ENCODE measurements at regions not wholly inside any gene's neighbourhood (a gene's known extent, or its start where the extent isn't known, plus 50 kb on each side); places are given as distances from the start of the nearest gene placed in this dataset.

DNA sequence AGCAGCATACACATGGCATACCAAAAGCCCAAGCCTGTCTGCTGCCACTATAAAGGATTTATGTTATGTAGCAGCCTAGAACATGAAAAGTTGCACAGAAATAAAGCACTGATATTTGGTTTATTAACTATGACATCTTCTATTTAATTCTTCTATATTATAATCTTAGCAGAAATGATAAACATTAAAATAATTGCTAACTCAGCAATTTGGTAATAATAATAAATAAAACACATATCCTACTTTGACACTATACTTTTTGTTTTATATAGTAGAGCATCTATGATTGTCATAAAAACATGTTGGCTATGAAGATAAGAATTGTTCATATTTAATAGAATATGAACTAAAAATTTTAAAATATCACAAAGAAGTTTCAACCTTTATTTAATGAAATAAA, 1733.3 kb upstream of the IGFBP7 start:
- no peaks in the 10 kb centered on the region for H3K36me3 ChIP-seq (ENCODE audit: control insufficient read depth, insufficient read depth, low read length)
- CTCF ChIA-PET = no interaction called here
- POLR2A ChIA-PET = no interaction called here
- no peaks in the 10 kb centered on the region for H3K4me1 ChIP-seq (ENCODE audit: control insufficient read depth, insufficient read depth, low read length)
- no TSS peak for BruUV-seq (replicated peaks)
- H3K4me3 ChIP-seq (ENCODE audit: low read depth in 2 of 2, low read length in 2 of 2) = no peak overlapping the region
- in situ Hi-C loops (cut with HindIII; ENCODE audit: low pct_unique_long_range_greater_than_20kb, low sequenced_read_pairs) (no loop called here), intact Hi-C loops (cut with micrococcal nuclease; ENCODE audit: unreplicated experiment) (no loop called here)
- DNase-seq (ENCODE audit: low read depth, low spot score) (no peak), ATAC-seq (no peak)
- H3K27ac ChIP-seq (ENCODE audit: low read length) = no peak overlapping the region
- no peaks in the 10 kb centered on the region for H3K9me3 ChIP-seq (ENCODE audit: control insufficient read depth, insufficient read depth, low read depth, low read length)
- no peaks in the 10 kb centered on the region for H3K27me3 ChIP-seq (ENCODE audit: control insufficient read depth, insufficient read depth, low read length)
- TF ChIP-seq, protein P1, sequence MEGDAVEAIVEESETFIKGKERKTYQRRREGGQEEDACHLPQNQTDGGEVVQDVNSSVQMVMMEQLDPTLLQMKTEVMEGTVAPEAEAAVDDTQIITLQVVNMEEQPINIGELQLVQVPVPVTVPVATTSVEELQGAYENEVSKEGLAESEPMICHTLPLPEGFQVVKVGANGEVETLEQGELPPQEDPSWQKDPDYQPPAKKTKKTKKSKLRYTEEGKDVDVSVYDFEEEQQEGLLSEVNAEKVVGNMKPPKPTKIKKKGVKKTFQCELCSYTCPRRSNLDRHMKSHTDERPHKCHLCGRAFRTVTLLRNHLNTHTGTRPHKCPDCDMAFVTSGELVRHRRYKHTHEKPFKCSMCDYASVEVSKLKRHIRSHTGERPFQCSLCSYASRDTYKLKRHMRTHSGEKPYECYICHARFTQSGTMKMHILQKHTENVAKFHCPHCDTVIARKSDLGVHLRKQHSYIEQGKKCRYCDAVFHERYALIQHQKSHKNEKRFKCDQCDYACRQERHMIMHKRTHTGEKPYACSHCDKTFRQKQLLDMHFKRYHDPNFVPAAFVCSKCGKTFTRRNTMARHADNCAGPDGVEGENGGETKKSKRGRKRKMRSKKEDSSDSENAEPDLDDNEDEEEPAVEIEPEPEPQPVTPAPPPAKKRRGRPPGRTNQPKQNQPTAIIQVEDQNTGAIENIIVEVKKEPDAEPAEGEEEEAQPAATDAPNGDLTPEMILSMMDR (IDR thresholded peaks at IDR 0.05) = no peak
- TF ChIP-seq, protein P2, sequence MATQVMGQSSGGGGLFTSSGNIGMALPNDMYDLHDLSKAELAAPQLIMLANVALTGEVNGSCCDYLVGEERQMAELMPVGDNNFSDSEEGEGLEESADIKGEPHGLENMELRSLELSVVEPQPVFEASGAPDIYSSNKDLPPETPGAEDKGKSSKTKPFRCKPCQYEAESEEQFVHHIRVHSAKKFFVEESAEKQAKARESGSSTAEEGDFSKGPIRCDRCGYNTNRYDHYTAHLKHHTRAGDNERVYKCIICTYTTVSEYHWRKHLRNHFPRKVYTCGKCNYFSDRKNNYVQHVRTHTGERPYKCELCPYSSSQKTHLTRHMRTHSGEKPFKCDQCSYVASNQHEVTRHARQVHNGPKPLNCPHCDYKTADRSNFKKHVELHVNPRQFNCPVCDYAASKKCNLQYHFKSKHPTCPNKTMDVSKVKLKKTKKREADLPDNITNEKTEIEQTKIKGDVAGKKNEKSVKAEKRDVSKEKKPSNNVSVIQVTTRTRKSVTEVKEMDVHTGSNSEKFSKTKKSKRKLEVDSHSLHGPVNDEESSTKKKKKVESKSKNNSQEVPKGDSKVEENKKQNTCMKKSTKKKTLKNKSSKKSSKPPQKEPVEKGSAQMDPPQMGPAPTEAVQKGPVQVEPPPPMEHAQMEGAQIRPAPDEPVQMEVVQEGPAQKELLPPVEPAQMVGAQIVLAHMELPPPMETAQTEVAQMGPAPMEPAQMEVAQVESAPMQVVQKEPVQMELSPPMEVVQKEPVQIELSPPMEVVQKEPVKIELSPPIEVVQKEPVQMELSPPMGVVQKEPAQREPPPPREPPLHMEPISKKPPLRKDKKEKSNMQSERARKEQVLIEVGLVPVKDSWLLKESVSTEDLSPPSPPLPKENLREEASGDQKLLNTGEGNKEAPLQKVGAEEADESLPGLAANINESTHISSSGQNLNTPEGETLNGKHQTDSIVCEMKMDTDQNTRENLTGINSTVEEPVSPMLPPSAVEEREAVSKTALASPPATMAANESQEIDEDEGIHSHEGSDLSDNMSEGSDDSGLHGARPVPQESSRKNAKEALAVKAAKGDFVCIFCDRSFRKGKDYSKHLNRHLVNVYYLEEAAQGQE (IDR thresholded peaks at IDR 0.05; ENCODE audit: insufficient read depth in 1 of 2, low read depth in 2 of 2, low read length in 1 of 2) = no peak
- no peak for TF ChIP-seq SIN3A (IDR thresholded peaks at IDR 0.05; ENCODE audit: borderline replicate concordance, insufficient read depth, low read depth, low read length)
- TF ChIP-seq POLR2AphosphoS5 (IDR thresholded peaks at IDR 0.05; ENCODE audit: low read depth, low read length) = no peak
- no peak for TF ChIP-seq TCF7L2 (IDR thresholded peaks at IDR 0.05; ENCODE audit: low read depth, low read length)

DNA sequence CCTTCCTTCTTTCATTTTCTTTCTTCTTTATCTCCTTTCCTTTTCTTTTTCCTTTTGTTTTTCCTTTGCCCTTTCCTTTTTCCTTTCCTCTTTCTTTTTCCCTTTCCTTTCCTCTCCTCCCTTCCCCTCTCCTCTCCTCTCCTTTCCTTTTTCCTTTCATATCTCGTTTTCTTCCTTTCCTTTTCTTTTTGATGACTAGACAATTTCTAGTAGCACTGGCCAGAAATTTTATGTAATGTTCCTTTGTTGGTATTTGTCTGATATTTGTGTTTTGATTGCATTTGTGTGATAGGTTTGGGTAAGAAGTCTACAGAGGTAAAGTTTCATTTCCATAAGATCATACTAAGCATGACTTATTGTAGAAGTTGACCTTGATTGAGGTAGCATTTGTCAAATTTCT, 1722.9 kb upstream of the IGFBP7 start:
- ChIA-PET POLR2A (no interaction called here), CTCF (no interaction called here)
- intact Hi-C loops (cut with micrococcal nuclease; ENCODE audit: unreplicated experiment) = no loop called here
- no peaks in the 10 kb centered on the region for H3K36me3 ChIP-seq (ENCODE audit: control insufficient read depth, insufficient read depth, low read length)
- H3K4me1 ChIP-seq (ENCODE audit: control insufficient read depth, insufficient read depth, low read length) = no peaks in the 10 kb centered on the region
- BruUV-seq (replicated peaks) = no TSS peak
- no peaks in the 10 kb centered on the region for H3K9me3 ChIP-seq (ENCODE audit: control insufficient read depth, insufficient read depth, low read depth, low read length)
- no peak overlapping the region for H3K4me3 ChIP-seq (ENCODE audit: low read depth in 2 of 2, low read length in 2 of 2)
- no peak overlapping the region for H3K27ac ChIP-seq (ENCODE audit: low read length)
- in situ Hi-C loops (cut with HindIII; ENCODE audit: low pct_unique_long_range_greater_than_20kb, low sequenced_read_pairs) = no loop called here
- DNase-seq (ENCODE audit: low read depth, low spot score) (no peak), ATAC-seq (no peak)
- TF ChIP-seq, protein P1 (IDR thresholded peaks at IDR 0.05) = no peak
- TF ChIP-seq POLR2AphosphoS5 (IDR thresholded peaks at IDR 0.05; ENCODE audit: low read depth, low read length) (no peak), TCF7L2 (IDR thresholded peaks at IDR 0.05; ENCODE audit: low read depth, low read length) (no peak), SIN3A (IDR thresholded peaks at IDR 0.05; ENCODE audit: borderline replicate concordance, insufficient read depth, low read depth, low read length) (no peak)
- TF ChIP-seq, protein P2 (IDR thresholded peaks at IDR 0.05; ENCODE audit: insufficient read depth in 1 of 2, low read depth in 2 of 2, low read length in 1 of 2) = no peak
- no peaks in the 10 kb centered on the region for H3K27me3 ChIP-seq (ENCODE audit: control insufficient read depth, insufficient read depth, low read length)
